ENCODE measurements at regions not wholly inside any gene's neighbourhood (a gene's known extent, or its start where the extent isn't known, plus 50 kb on each side); places are given as distances from the start of the nearest gene placed in this dataset.
"Not testable (repeated sequence)": the region's sequence is repeated elsewhere in the genome, so short reads cannot be mapped to it uniquely, and the experiment has no call there.

DNA sequence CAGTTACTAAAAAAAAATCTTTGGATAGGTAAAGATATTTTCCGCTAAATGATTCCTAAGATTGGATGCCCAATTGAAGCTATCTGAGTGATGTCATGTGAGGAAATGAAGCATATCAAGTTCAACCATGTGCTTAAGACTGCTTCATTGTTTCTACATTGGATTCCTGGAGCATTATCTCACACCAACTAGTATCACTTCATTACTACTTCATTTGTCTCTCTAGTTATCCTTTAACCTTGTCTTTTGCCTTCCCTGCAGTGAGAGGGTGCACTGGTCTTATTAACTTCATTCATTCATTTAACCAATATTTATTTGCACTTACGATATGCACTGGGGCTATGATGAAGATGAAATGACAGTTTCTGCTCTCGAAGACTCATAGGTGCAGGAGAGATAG is 198.1 kb downstream of the SLC38A4 start:
- no peak for DNase-seq (ENCODE audit: low read depth, low spot score)

DNA sequence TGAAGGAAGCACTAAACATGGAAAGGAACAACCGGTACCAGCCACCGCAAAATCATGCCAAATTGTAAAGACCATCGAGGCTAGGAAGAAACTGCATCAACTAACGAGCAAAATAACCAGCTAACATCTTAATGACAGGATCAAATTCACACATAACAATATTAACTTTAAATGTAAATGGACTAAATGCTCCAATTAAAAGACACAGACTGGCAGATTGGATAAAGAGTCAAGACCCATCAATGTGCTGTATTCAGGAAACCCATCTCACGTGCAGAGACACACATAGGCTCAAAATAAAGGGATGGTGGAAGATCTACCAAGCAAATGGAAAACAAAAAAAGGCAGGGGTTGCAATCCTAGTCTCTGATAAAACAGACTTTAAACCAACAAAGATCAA is 206.3 kb downstream of the SLC38A4 start:
- not testable (repeated sequence) for DNase-seq (ENCODE audit: low read depth, low spot score)

DNA sequence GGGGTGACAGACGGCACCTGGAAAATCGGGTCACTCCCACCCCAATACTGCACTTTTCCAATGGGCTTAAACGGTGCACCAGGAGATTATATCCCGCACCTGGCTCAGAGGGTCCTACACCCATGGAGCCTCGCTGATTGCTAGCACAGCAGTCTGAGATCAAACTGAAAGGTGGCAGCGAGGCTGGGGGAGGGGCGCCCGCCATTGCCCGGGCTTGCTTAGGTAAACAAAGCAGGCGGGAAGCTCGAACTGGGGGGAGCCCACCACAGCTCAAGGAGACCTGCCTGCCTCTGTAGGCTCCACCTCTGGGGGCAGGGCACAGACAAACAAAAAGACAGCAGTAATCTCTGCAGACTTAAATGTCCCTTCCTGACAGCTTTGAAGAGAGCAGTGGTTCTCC is 208.1 kb downstream of the SLC38A4 start:
- not testable (repeated sequence) for DNase-seq (ENCODE audit: low read depth, low spot score)

DNA sequence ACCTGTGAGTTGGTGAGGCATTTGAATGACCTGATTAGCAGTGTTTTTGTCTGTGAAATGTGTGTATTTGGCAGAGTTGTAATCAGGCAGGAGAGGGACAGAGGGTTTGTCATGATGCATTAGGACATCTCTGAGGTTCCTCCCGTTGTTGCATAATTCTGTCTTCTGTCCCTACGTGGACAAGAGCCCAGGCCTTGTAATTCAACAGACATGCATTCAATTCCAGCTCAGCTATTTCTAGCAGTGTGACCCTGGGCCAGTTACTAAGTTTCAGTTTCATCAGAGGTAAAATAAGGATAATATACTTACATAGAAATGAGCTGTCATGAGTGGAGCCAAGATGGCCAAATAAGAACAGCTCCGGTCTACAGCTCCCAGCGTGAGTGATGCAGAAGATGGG is 208.6 kb downstream of the SLC38A4 start:
- no peak for DNase-seq (ENCODE audit: low read depth, low spot score)

DNA sequence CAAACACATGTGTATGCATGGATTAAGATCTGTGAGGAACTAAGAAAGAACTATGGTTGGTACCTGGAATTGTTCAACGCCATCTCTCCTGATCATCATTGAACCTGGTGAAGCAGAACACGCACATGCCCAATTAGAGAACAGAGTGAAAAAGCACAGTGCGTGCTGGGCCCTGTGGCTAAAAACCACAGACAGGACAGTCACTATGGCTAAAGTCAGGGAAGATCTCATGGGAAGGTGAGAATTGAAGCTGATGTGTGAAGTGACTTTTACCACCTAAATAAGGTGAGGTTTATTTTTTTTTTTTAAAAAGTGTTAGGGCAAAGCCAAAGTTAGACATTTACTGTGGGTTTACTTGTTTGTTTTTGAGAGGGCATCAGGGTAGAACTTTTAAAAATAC is 215.0 kb downstream of the SLC38A4 start:
- no peak for DNase-seq (ENCODE audit: low read depth, low spot score)

DNA sequence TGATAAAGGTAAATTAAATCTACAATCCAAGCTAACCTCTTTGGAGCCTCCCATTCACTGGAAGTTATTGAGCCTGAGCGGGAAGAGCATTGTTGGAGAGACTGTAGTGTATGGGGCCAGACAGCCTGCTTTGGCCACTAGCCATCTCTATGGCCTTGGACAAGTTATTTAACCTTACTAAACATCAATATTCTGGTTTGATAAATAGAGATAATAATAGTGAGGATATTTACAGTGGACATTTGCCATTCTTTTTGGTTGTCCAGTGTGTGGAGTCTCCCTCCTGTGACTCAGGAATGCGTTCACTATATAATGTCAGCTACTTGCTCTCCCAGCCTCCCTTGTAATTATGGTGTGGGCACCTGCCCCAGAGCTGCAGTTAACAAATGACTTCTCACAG is 216.1 kb downstream of the SLC38A4 start:
- no peak for DNase-seq (ENCODE audit: low read depth, low spot score)

DNA sequence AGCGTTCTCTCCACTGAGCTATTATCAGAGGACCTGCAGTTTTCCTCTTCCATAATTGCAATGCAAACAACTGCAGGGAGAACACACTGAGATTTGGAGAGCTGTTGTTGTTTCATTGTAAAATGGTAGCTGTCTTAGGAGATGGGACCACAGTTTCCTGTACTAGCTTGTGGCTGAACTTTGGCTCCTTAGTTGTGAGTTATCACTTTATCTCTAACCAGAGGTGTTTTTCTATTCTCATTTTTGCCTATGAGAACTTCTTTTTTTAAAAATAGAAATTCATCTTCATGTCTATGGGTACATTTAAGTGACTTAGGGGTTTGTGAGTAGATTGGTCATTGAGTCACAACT is 216.5 kb downstream of the SLC38A4 start:
- DNase-seq (ENCODE audit: low read depth, low spot score): no peak

DNA sequence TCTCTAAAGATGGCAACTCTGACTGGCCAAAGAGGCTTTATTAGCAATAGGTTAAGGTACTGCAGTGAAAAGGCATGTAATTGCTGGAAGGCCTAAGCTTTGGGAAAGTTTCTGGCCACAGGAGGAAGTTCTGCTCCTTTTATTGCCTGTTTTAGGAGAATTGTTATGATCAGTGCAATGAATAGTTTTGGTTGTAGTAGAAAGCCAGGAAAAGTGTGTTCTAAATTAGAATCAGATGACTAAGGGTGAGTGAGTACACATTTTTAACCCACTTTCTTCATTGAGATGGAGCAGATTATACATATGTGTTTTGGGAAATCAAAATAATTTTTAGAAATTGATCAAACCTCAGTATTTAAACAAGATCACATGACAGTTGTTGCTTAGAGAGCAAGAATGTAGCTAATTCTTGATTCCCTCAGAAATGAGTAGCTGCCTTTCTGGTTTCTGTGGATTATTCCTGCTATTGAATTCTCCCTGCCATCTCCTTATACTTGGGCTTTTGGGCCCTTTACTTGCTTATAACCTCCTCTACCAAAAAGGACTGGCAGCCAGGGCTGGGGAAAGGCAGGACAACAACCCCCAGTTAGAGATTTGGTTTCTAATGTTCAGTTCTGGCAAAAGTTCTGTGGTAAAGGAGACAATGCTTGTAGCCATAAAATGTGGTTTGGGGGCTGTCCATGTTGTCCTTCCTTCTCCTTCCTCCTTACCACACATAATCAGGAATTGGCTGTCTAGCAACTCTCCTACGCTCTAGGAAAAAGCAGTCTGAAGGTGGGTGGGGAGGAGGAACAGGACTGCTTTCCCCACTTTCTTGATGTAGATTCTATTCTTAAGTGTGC is 217.1 kb downstream of the SLC38A4 start:
- DNase-seq (ENCODE audit: low read depth, low spot score): no peak

DNA sequence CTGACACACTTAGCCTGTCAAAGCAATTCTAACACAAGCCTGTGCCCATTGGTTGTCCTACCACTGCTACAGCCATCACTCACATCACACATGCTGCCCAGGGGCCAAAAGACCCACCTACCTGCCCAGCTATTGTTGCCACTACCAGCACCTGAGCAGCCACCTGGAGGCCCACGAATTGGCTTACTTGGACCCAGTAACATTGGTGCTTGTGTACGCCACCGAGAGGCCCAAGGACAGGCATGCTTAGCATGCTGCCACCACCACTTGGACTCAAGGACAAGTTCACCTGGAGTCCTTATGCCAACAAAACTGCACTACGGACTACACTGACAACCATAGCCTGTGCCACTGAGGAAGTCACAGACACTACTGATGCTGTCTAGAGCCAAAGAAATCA is 221.1 kb downstream of the SLC38A4 start:
- DNase-seq (ENCODE audit: low read depth, low spot score): no peak

DNA sequence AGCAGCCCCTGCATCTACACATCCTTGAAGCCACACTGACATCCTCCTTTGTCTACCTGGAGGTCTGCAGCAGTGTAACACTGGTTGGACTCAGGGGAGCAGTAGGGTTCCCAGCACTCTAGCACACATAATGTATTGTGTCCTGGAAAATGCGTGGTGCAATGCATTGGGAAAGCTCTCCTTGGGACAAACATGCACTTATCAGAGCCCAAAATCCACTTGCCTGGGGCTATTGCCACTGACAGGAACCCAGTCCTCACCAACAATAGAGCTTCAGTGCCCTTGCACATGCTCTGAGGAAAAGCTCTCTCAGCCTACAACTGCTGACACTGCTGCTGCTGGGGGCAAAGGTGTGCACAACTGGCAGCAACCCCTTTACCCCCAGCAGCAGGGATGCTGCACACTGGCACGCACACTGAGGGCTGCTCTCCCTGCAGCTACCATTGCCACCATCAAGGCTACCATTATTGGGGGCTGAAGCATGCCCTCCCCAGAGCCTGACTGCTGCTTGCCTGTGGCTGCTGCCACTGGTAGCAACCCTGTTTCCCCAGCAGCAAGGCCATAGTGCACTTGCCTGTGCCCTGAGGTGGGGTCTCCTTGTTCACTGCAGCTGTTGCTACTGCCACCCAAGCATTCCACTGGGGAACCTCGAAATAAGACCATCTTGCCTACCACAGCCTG is 221.9 kb downstream of the SLC38A4 start:
- peak; percentile 6 for DNase-seq (ENCODE audit: low read depth, low spot score)

DNA sequence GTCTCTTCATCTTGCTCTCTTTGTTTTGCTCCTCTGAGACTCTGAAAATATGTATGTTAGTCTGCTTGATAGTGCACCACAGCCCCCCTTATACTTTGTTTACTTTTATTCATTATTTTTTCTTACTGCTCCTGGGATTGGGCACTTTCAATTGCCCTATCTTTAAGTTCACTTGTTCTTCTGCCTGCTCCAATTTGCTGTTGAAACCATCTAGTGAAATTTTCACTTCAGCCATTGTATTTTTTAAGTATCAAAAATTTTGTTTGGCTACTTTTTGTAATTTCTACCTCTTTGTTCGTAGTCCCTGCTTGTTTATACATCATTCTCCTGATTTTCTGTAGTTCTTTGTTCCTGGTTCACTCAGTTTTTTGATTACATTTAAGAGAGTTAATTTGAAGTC is 223.3 kb downstream of the SLC38A4 start:
- DNase-seq (ENCODE audit: low read depth, low spot score): no peak

DNA sequence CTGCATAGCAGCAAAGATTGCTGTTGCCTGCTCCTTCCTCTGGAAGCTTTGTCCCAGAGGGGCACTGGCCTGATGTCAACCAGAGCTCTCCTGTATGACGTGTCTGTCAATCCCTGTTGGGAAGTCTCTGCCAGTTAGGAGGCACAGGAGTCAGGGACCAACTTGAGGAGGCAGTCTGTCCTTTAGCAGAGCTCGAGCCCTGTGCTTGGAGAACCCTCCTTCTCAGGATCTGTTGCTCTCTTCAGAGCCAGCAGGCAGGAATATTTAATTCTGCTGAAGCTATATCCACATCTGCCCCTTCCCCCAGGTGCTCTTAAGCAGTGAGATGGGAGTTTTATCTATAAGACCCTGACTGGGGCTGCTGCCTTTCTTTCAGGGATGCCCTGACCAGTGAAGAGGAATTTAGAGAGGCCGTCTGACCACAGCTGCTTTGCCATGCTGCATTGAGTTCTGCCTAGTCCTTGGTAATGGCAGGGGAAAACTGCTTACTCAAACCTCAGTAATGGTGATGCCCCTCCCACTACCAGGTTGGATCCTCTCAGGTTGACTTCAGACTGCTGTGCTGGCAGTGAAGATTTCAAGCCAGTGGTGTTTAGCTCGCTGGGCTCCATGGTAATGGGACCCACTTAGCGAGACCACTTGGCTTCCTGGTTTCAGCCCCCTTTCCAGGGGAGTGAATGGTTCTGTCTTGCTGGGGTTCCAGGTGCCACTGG is 218.6 kb upstream of the SLC38A2 start:
- peak; percentile 6 for DNase-seq (ENCODE audit: low read depth, low spot score)

DNA sequence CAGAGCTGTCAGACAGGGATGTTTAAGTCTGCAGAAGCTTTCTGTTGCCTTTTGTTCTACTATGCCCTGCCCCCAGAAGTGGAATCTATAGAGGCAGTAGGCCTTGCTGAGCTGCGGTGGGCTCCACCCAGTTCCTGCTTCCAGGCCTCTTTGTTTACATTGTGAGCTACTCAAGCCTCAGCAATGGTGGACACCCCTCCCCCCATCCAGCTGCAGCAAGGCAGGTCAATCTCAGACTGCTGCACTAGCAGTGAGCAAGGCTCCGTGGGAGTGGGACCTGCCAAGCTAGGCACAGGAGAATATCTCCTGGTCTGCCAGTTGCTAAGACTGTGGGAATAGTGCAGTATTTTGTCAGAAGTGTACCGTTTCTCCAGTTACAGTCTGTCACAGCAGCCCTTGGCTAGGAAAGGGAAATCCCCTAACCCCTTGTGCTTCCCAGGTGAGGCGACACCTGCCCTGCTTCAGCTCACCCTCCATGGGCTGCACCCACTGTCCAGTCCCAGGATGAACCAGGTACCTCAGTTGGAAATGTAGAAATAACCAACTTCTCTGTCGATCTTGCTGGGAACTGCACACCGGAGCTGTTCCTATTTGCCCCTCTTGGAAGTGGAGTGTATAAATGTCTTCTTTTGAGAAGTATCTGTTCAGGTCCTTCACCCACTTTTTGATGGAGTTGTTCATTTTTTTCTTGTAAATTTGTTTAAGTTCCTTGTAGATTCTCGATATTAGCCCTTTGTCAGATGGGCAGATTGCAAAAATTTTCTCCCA is 213.5 kb upstream of the SLC38A2 start:
- peak; percentile 88 for DNase-seq (ENCODE audit: low read depth, low spot score)

DNA sequence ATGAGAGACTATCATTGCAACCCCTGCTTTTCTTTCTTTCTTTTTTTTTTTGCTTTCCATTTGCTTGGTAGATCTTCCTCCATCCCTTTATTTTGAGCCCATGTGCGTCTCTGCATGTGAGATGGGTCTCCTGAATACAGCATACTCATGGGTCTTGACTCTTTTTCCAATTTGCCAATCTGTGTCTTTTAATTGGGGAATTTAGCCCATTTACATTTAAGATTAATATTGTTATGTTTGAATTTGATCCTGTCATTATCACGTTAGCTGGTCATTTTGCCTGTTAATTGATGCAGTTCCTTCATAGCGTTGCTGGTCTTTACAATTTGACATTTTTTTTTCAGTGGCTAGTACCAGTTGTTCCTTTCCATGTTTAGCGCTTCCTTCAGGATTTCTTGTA is 211.5 kb upstream of the SLC38A2 start:
- not testable (repeated sequence) for DNase-seq (ENCODE audit: low read depth, low spot score)

DNA sequence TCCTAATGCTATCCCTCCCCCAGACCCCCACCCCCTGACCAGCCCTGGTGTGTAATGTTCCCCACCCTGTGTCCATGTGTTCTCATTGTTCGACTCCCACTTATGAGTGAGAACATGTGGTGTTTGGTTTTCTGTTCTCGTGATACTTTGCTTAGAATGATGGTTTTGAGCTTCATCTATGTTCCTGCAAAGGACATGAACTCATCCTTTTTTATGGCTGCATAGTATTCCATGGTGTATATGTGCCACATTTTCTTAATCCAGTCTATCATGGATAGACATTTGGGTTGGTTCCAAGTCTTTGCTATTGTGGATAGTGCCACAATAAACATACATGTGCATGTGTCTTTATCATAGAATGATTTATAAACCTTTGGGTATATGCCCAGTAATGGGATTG is 209.4 kb upstream of the SLC38A2 start:
- not testable (repeated sequence) for DNase-seq (ENCODE audit: low read depth, low spot score)

DNA sequence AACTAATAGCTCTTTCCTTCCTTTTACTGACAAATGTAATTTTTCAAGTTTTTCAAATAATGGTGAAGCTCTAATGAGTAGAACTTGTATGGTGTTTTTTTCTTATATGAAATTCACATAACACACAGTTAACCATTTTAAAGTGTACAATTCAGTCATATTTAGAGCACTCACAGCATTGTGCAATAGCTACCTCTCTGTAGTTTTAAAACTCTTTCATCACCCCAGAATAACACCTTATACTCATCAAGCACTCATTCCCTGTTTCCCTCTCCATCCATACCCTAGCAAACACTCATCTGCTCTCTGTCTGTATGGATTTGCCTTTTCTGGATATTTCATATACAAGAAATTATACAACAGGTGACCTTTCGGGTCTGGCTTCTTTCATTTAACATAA is 207.9 kb upstream of the SLC38A2 start:
- no peak for DNase-seq (ENCODE audit: low read depth, low spot score)

DNA sequence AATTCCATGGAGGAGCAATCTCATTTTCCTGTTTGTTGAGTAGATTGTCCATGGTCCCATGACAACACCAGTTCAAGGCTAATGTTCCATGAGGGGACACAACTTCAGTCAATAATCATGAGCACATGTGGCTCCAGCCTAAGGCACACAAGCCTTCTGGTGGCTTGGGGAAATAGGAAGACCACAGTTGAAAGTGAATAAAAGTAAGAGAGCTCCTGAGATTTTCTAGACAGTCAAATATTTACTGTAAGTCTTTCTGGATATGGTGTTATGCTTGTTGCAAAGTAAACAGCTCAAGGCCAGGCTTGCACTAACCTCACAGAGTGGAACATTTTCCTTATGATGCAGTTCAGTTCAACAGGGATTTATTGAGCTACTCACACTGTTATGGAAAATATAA is 206.9 kb upstream of the SLC38A2 start:
- no peak for DNase-seq (ENCODE audit: low read depth, low spot score)

DNA sequence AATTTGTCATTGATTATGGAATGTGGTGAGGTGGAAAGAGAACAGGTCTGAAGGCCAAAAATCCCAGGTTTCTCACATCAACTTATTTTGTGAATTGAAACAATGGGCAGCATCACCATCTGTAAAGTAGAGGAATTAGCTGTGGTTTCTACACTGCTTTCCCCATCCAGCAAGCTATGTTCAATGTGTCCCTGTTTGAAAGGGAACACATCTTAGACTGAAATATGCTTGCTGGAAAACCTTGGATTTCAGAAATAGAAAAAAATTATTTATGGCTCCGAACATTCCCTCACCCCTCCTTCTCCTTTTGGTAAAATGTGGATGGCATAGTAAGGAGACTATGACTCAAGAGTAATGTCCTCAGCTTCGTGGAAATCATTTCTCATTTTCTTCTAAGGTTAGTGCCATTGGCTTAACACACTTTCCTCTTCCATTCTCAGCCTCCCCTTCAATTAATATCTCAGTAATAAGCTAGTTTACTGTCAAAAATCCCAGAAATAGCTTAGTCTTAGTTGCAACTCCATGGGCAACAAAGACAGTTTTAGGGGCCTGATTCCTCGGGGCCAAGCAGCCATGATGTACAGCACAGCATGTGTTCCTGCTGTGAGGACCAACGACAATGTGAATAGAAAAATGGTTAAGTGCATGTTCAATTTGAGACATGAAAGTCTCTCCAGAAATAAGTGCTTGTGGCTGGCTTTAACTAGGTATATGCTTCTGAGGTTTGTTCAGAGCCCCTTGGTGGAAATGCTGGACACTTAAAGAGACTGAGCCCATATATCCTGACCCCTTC is 205.8 kb upstream of the SLC38A2 start:
- DNase-seq (ENCODE audit: low read depth, low spot score): no peak

DNA sequence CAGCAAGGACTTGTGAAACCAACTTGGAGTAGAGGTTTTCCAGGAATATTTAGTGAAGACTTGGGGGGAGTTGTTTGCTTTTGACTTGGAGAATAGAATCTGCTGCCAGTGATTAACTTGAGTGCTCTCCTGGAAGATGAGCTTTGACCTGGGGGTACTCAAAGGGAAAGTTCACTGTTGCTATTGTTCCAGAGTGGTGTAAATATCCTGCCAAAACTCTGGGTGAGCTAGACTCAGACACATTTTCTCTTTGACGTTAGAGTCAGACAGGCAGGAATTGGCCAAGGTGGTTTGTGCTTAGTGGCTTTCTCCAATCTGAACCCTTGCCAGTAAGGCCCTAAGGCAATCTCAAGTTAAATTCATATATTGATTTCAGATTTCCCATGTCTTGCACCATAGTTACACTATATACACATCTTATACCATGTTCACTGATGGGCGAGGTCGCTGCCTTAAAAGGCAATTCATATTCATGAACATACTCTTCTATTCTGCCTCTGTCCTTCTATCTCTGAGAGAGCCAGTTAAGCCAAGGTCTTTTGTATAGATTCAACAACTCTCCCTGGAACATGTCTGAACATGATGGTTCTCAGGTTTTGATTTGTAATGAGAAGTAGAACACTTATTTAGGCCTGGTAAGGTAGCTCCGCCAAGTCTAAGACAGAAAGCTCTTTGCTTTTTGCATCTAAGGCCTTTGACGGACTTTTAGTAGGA is 204.6 kb upstream of the SLC38A2 start:
- no peak for DNase-seq (ENCODE audit: low read depth, low spot score)

DNA sequence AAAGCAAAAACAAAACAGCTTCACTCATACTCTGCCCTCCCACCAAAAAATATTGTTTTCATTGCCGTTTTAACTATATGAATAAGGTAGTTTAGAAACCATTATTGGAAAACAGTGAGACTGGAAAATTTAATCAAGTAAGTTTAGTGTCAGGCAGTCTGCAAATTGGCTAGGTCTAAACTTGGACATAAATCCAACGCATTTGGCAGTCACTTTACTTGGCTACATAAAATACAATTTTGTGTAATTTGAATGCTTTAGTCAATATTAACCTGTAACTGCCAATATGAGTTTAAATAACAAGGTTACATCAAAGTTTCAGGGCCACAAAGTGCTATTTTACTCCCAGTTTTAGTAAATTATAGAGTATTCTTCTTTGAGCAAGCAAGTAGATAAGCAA is 202.3 kb upstream of the SLC38A2 start:
- no peak for DNase-seq (ENCODE audit: low read depth, low spot score)

DNA sequence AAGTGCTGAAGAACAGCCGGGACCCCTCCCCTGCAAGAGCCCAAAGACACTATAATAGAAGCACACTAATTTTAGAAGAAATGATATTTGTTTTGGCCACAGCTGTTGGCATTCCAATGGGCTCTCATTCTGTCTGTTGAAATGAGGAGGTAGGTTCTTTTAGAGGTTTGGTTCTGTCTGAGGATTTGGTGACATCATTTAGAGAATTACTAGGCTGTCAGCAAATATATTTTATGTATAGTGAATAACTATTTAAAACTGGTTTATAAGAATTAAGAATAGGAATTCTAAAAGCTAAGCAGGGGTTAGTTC is 200.7 kb upstream of the SLC38A2 start:
- no peak for DNase-seq (ENCODE audit: low read depth, low spot score)

Measured in ELF-1 (cell line).